ENCODE measurements at regions not wholly inside any gene's neighbourhood (a gene's known extent, or its start where the extent isn't known, plus 50 kb on each side); places are given as distances from the start of the nearest gene placed in this dataset.

GRCh38 chr10:21173802-21174714, 276.9 kb upstream of the NEBL start:
- peak; percentile 80 for DNase-seq (ENCODE audit: low read depth, low spot score)

GRCh38 chr10:21172930-21173801, 276.1 kb upstream of the NEBL start:
- DNase-seq (ENCODE audit: low read depth, low spot score): peak; percentile 58

- DNase-seq (ENCODE audit: low read depth, low spot score): no peak
Observed at GRCh38 chr10:21172542-21172929, 275.4 kb upstream of the NEBL start.

- no peak for DNase-seq (ENCODE audit: low read depth, low spot score)
Observed at GRCh38 chr10:21171936-21172541, 274.9 kb upstream of the NEBL start.

GRCh38 chr10:21171197-21171935, 274.3 kb upstream of the NEBL start:
- no peak for DNase-seq (ENCODE audit: low read depth, low spot score)

- DNase-seq (ENCODE audit: low read depth, low spot score): no peak
Observed at GRCh38 chr10:21170216-21170615, 273.1 kb upstream of the NEBL start.

- no peak for DNase-seq (ENCODE audit: low read depth, low spot score)
Observed at GRCh38 chr10:21169271-21169670, 272.2 kb upstream of the NEBL start.

GRCh38 chr10:21167288-21168010, 270.3 kb upstream of the NEBL start:
- DNase-seq (ENCODE audit: low read depth, low spot score): no peak

GRCh38 chr10:21166557-21167287, 269.6 kb upstream of the NEBL start:
- no peak for DNase-seq (ENCODE audit: low read depth, low spot score)

- no peak for DNase-seq (ENCODE audit: low read depth, low spot score)
Observed at GRCh38 chr10:21165489-21165888, 268.4 kb upstream of the NEBL start.

GRCh38 chr10:21164687-21165086, 267.6 kb upstream of the NEBL start:
- no peak for DNase-seq (ENCODE audit: low read depth, low spot score)

- no peak for DNase-seq (ENCODE audit: low read depth, low spot score)
Observed at GRCh38 chr10:21162948-21163347, 265.8 kb upstream of the NEBL start.

GRCh38 chr10:21161647-21162046, 264.5 kb upstream of the NEBL start:
- peak; percentile 58 for DNase-seq (ENCODE audit: low read depth, low spot score)

GRCh38 chr10:21161090-21161625, 264.0 kb upstream of the NEBL start:
- DNase-seq (ENCODE audit: low read depth, low spot score): no peak

GRCh38 chr10:21160116-21160515, 263.0 kb upstream of the NEBL start:
- DNase-seq (ENCODE audit: low read depth, low spot score): no peak

- no peak for DNase-seq (ENCODE audit: low read depth, low spot score)
Observed at GRCh38 chr10:21159669-21160068, 262.6 kb upstream of the NEBL start.

GRCh38 chr10:21158301-21158700, 261.2 kb upstream of the NEBL start:
- no peak for DNase-seq (ENCODE audit: low read depth, low spot score)

- no peak for DNase-seq (ENCODE audit: low read depth, low spot score)
Observed at GRCh38 chr10:21157664-21158063, 260.6 kb upstream of the NEBL start.

GRCh38 chr10:21150166-21150565, 253.1 kb upstream of the NEBL start:
- no peak for DNase-seq (ENCODE audit: low read depth, low spot score)

GRCh38 chr10:21146436-21146789, 249.3 kb upstream of the NEBL start:
- DNase-seq (ENCODE audit: low read depth, low spot score): no peak
